H1 (cell line): ENCODE measurements at regions not wholly inside any gene's neighbourhood (a gene's known extent, or its start where the extent isn't known, plus 50 kb on each side); places are given as distances from the start of the nearest gene placed in this dataset.

Source experiments
- CTCF ChIA-PET: fragments of 300-600 bp; sonication (Branson Sonifier 250); formaldehyde crosslinking; loops from one replicate; lab custom pipeline; 2021; ENCODE audit not compliant: partially characterized antibody; lab: Charles Lee
- POLR2A ChIA-PET: fragments of 300-600 bp; sonication (Branson Sonifier 250); formaldehyde crosslinking; loops from one replicate; lab custom pipeline; 2021; ENCODE audit warnings: inconsistent platforms; ENCODE audit not compliant: partially characterized antibody; lab: Charles Lee
- DNase-seq, 2 experiments: peaks; one replicate each; pipeline versions ENCODE4 v3.0.0 to v3.0.0-alpha.2; 2010 to 2022; ENCODE audit warnings: low spot score in 2 of 2, low read depth in 1 of 2, mixed read lengths in 1 of 2
- FAIRE-seq: peaks from 2 replicates; lab custom pipeline; 2011; peaks lifted over from hg19 to GRCh38; lab: Jason Lieb, UNC
- H2AFZ ChIP-seq: 2 replicates; pipeline ENCODE4 v1.8.1; 2012; ENCODE audit warnings: low read length, inconsistent platforms
- H2AK5ac ChIP-seq: 2 replicates; pipeline ENCODE4 v1.6.1; 2013; ENCODE audit warnings: low read depth, low read length
- H2BK120ac ChIP-seq: replicated peaks from 2 replicates; pipeline ENCODE3; 2013; ENCODE audit warnings: low read depth, low read length, inconsistent platforms
- H2BK12ac ChIP-seq: 2 replicates; pipeline ENCODE4 v1.6.1; 2013; ENCODE audit warnings: low read depth, low read length
- H2BK15ac ChIP-seq: 2 replicates; pipeline ENCODE4 v1.6.1; 2013; ENCODE audit warnings: low read length
- H2BK20ac ChIP-seq: 2 replicates; pipeline ENCODE4 v1.6.1; 2013; ENCODE audit warnings: low read length
- H2BK5ac ChIP-seq: 2 replicates; pipeline ENCODE4 v1.6.1; 2013; ENCODE audit warnings: low read depth, low read length
- H3K14ac ChIP-seq: 2 replicates; pipeline ENCODE4 v1.6.1; 2013; ENCODE audit warnings: inconsistent platforms; ENCODE audit not compliant: insufficient read length
- H3K18ac ChIP-seq: 2 replicates; pipeline ENCODE4 v1.6.1; 2013; ENCODE audit warnings: low read length; ENCODE audit errors: extremely low read depth
- H3K23ac ChIP-seq: 2 replicates; pipeline ENCODE4 v1.6.1; 2013; ENCODE audit warnings: inconsistent platforms; ENCODE audit not compliant: insufficient read length
- H3K23me2 ChIP-seq: 2 replicates; pipeline ENCODE4 v1.6.1; 2013; ENCODE audit warnings: low read depth, low read length
- H3K27ac ChIP-seq: 2 replicates; pipeline ENCODE4 v1.6.1; 2011; ENCODE audit warnings: low read depth, low read length, inconsistent platforms
- H3K27me3 ChIP-seq, 4 experiments: replicated peaks in 1 of 4; 1 replicate in 1 of 4; 2 replicates in 3 of 4; pipeline versions ENCODE4 v1.6.1 to v1.8.1; 2011 to 2013; ENCODE audit warnings: low read length in 3 of 4, mild to moderate bottlenecking in 3 of 4, inconsistent platforms in 2 of 4, mixed read lengths in 2 of 4, moderate library complexity in 1 of 4; ENCODE audit not compliant: control insufficient read depth in 3 of 4, insufficient read depth in 3 of 4; ENCODE audit errors: extremely low read depth in 1 of 4
- H3K36me3 ChIP-seq, 4 experiments: 2 replicates each; pipeline versions ENCODE4 v1.6.1 to v1.8.1; 2011 to 2013; ENCODE audit warnings: mild to moderate bottlenecking in 4 of 4, low read length in 3 of 4, moderate library complexity in 2 of 4, control low read depth in 1 of 4, inconsistent platforms in 1 of 4; ENCODE audit not compliant: insufficient read depth in 4 of 4, control insufficient read depth in 2 of 4
- H3K4ac ChIP-seq: replicated peaks from 2 replicates; pipeline ENCODE3; 2013; ENCODE audit warnings: low read length, low read depth, mixed read lengths, inconsistent platforms; ENCODE audit not compliant: insufficient read length
- H3K4me1 ChIP-seq, 4 experiments: replicated peaks in 1 of 4; 1 replicate in 1 of 4; 2 replicates in 3 of 4; pipeline versions ENCODE4 v1.6.1 to v1.8.1; 2011 to 2013; ENCODE audit warnings: low read length in 3 of 4, inconsistent platforms in 2 of 4, mixed read lengths in 1 of 4; ENCODE audit not compliant: insufficient read depth in 4 of 4, control insufficient read depth in 3 of 4
- H3K4me2 ChIP-seq, 2 experiments: 2 replicates each; pipeline versions ENCODE4 v1.6.1 to v1.8.1; 2011 to 2013; ENCODE audit warnings: low read depth in 2 of 2, low read length in 2 of 2, control low read depth in 1 of 2, inconsistent platforms in 1 of 2, mild to moderate bottlenecking in 1 of 2; ENCODE audit not compliant: insufficient read depth in 1 of 2
- H3K4me3 ChIP-seq, 4 experiments: fragments of 200-600, 300-600 bp in 1 of 4; sonication (generic), shearing (Covaris generic), sonication (Bioruptor Twin) in 1 of 4; 2 replicates each; pipeline versions ENCODE4 v1.5.1 to v1.8.1; 2011 to 2016; ENCODE audit warnings: low read length in 4 of 4, low read depth in 3 of 4, control low read depth in 2 of 4, inconsistent platforms in 2 of 4, mild to moderate bottlenecking in 2 of 4, mixed read lengths in 1 of 4, moderate library complexity in 1 of 4; ENCODE audit not compliant: insufficient read depth in 2 of 4; ENCODE audit errors: extremely low read depth in 1 of 4
- H3K56ac ChIP-seq: replicated peaks from 2 replicates; pipeline ENCODE3; 2013; ENCODE audit warnings: low read depth, mild to moderate bottlenecking, mixed read lengths, low read length, inconsistent platforms; ENCODE audit not compliant: insufficient read length
- H3K79me1 ChIP-seq: 2 replicates; pipeline ENCODE4 v1.6.1; 2013; ENCODE audit warnings: low read depth, low read length, control low read depth
- H3K79me2 ChIP-seq, 2 experiments: 2 replicates each; pipeline versions ENCODE4 v1.6.1 to v1.8.1; 2012 to 2013; ENCODE audit warnings: low read length in 2 of 2, mild to moderate bottlenecking in 2 of 2, inconsistent platforms in 1 of 2; ENCODE audit not compliant: insufficient read depth in 2 of 2, control insufficient read depth in 1 of 2
- H3K9ac ChIP-seq, 4 experiments: replicated peaks in 1 of 4; 1 replicate in 1 of 4; 2 replicates in 3 of 4; pipeline versions ENCODE4 v1.6.1 to v1.8.1; 2011 to 2013; ENCODE audit warnings: low read depth in 3 of 4, low read length in 3 of 4, control low read depth in 2 of 4, mild to moderate bottlenecking in 2 of 4, moderate library complexity in 2 of 4, inconsistent platforms in 1 of 4; ENCODE audit errors: extremely low read depth in 1 of 4
- H3K9me3 ChIP-seq, 2 experiments: 2 replicates each; pipeline versions ENCODE4 v1.6.1 to v1.8.1; 2012 to 2013; ENCODE audit warnings: mild to moderate bottlenecking in 2 of 2, moderate library complexity in 2 of 2, control low read depth in 1 of 2, inconsistent platforms in 1 of 2, low read depth in 1 of 2, low read length in 1 of 2, mixed read lengths in 1 of 2; ENCODE audit not compliant: insufficient read depth in 2 of 2
- H4K20me1 ChIP-seq, 2 experiments: replicated peaks in 1 of 2; 2 replicates each; pipeline versions ENCODE3 to v1.8.1; 2011 to 2013; ENCODE audit warnings: inconsistent platforms in 2 of 2, low read length in 2 of 2, mild to moderate bottlenecking in 1 of 2; ENCODE audit not compliant: insufficient read depth in 2 of 2, control insufficient read depth in 1 of 2
- H4K5ac ChIP-seq: 2 replicates; pipeline ENCODE4 v1.6.1; 2013; ENCODE audit warnings: low read length, low read depth, mixed read lengths, inconsistent platforms; ENCODE audit not compliant: insufficient read length
- H4K8ac ChIP-seq: 2 replicates; pipeline ENCODE4 v1.8.0; 2013; ENCODE audit warnings: mild to moderate bottlenecking, moderate library complexity, low read length, inconsistent platforms; ENCODE audit not compliant: insufficient read depth; ENCODE audit errors: extremely low read depth
- H4K91ac ChIP-seq: replicated peaks from 2 replicates; pipeline ENCODE3; 2013; ENCODE audit warnings: low read length, mixed read lengths, inconsistent platforms; ENCODE audit not compliant: insufficient read length
- BRCA1 ChIP-seq: IDR thresholded peaks from 2 replicates; pipeline ENCODE4 v1.6.1; 2012; ENCODE audit warnings: low read depth, low read length, improper control_type of control experiment
- GTF2F1 ChIP-seq: IDR thresholded peaks from 2 replicates; pipeline ENCODE4 v1.6.1; 2012; ENCODE audit warnings: low read depth, low read length, improper control_type of control experiment, borderline replicate concordance
- HDAC2 ChIP-seq, 2 experiments: fragments of 300-600 bp in 1 of 2; sonication (generic) in 1 of 2; IDR thresholded peaks; 2 replicates each; pipeline ENCODE4 v1.6.1; 2011 to 2012; ENCODE audit warnings: low read depth in 2 of 2, low read length in 2 of 2, mild to moderate bottlenecking in 2 of 2, moderate library complexity in 2 of 2, borderline replicate concordance in 1 of 2, inconsistent platforms in 1 of 2
- RNF2 ChIP-seq: fragments of 200-900, 300-1000 bp; sonication (generic); IDR thresholded peaks from 2 replicates; pipeline ENCODE4 v1.7.1; 2016; ENCODE audit warnings: borderline replicate concordance, low read depth, mild to moderate bottlenecking, antibody characterized with exemption, low read length; ENCODE audit not compliant: poor library complexity, severe bottlenecking; ENCODE audit errors: missing control alignments
- SAP30 ChIP-seq: fragments of 300-600 bp; sonication (generic); IDR thresholded peaks from 2 replicates; pipeline ENCODE4 v1.7.1; 2012; ENCODE audit warnings: low read length, moderate library complexity, mild to moderate bottlenecking, inconsistent platforms; ENCODE audit not compliant: insufficient read depth, insufficient replicate concordance
- SP4 ChIP-seq: IDR thresholded peaks from 2 replicates; pipeline ENCODE4 v1.6.1; 2012; ENCODE audit warnings: low read length, inconsistent platforms
- SUZ12 ChIP-seq: fragments of 200-600 bp; sonication (generic); IDR thresholded peaks from 2 replicates; pipeline ENCODE4 v1.6.1; 2012; ENCODE audit warnings: mild to moderate bottlenecking, inconsistent platforms, low read length, moderate library complexity, mixed read lengths
- TBP ChIP-seq: IDR thresholded peaks from 2 replicates; pipeline ENCODE4 v1.6.1; 2011; ENCODE audit warnings: low read depth, low read length, improper control_type of control experiment
- TEAD4 ChIP-seq: IDR thresholded peaks from 2 replicates; pipeline ENCODE4 v1.6.1; 2012; ENCODE audit warnings: low read depth, low read length, inconsistent platforms, mixed read lengths
- WGBS, 2 experiments: shearing (Covaris generic) in 1 of 2; methylation state at CpG; one replicate each; pipeline versions ENCODE4 v1.1.6 to v1.1.7; 2013 to 2015; ENCODE audit warnings: low lambda C conversion rate in 2 of 2, mixed read lengths in 2 of 2, inconsistent platforms in 1 of 2, low coverage in 1 of 2, missing lambda C conversion rate in 1 of 2; ENCODE audit not compliant: insufficient replicate concordance in 2 of 2, insufficient coverage in 1 of 2, insufficient read length in 1 of 2; ENCODE audit errors: extremely low coverage in 1 of 2, missing lambda C conversion rate in 1 of 2; 5-methylcytosine and 5-hydroxymethylcytosine counted together

DNA sequence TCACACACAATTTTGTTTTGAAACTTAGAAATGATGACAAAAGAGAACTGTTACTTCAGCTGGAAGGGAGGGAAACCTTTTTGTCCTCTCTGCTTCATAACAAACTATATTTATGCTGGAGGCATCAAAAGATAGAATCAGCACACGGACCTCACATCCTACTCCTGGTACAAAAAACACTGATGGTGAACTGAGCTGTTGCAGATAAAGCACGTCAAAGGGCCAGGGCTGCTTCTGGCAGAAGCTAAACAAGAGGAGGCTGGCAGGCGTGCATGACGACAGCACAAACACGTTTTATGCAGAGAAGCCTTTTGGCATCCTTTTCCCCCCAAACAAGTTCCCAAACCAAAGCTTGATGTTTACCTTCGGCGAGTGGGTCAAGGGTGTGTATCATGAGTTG is 169.6 kb downstream of the SLC24A2 start:
- Histone ChIP-seq H3K27ac (no peak overlapping the region), H3K79me1 (no peaks in the 10 kb centered on the region), H3K4me2 (no peak overlapping the region), H4K20me1 (no peaks in the 10 kb centered on the region), H3K9ac (no peak overlapping the region), H3K36me3 (no peaks in the 10 kb centered on the region), H4K91ac (no peak overlapping the region), H2BK20ac (no peak overlapping the region), H3K14ac (no peak overlapping the region), H3K23me2 (no peaks in the 10 kb centered on the region), H2BK120ac (no peak overlapping the region), H3K27me3 (no peaks in the 10 kb centered on the region), H2AFZ (no peak overlapping the region), H3K56ac (no peak overlapping the region), H3K9me3 (no peaks in the 10 kb centered on the region), H3K4me3 (no peak overlapping the region), H3K18ac (no peak overlapping the region), H4K5ac (no peak overlapping the region), H2BK12ac (no peak overlapping the region), H4K8ac (no peak overlapping the region; the same call in 1 of the 2 replicates), H3K4ac (no peak overlapping the region), H2BK5ac (no peak overlapping the region), H3K23ac (no peak overlapping the region), H2BK15ac (no peak overlapping the region), H3K4me1 (no peaks in the 10 kb centered on the region), H2AK5ac (no peak overlapping the region), H3K79me2 (no peaks in the 10 kb centered on the region)
- 79% methylated on average over 7 of the region's 7 CpGs; no CpG with 5 or more reads in 1 of the 2 experiments for WGBS, 2 experiments
- FAIRE-seq (no peak), DNase-seq (no peak)
- ChIA-PET CTCF (interaction anchor here (0.6 to 3.2 kb wide), 7 partner anchors 10 to 154 kb away, joined by 3 to 22 read pairs (median 4); no protein-coding TSS in a partner anchor), POLR2A (no interaction called here)
- no peak for TF ChIP-seq BRCA1
- no peak for TF ChIP-seq SUZ12
- TF ChIP-seq TBP: no peak
- no peak for TF ChIP-seq TEAD4
- TF ChIP-seq SP4: no peak
- no peak for TF ChIP-seq SAP30
- no peak for TF ChIP-seq GTF2F1
- TF ChIP-seq RNF2: no peak
- TF ChIP-seq HDAC2 (IDR thresholded peaks at IDR 0.05; ENCODE audit: borderline replicate concordance in 1 of 2, low read depth in 2 of 2, low read length in 2 of 2): no peak
